GM18499 (cell line): ENCODE measurements at regions not wholly inside any gene's neighbourhood (a gene's known extent, or its start where the extent isn't known, plus 50 kb on each side); places are given as distances from the start of the nearest gene placed in this dataset.

Experiments used
- ATAC-seq: cut with Tn5 transposase; IDR thresholded peaks from one replicate; pipeline ENCODE4 v1.9.1; 2021; ENCODE audit warnings: moderate number of reproducible peaks; ENCODE audit not compliant: insufficient read depth, unreplicated experiment

DNA sequence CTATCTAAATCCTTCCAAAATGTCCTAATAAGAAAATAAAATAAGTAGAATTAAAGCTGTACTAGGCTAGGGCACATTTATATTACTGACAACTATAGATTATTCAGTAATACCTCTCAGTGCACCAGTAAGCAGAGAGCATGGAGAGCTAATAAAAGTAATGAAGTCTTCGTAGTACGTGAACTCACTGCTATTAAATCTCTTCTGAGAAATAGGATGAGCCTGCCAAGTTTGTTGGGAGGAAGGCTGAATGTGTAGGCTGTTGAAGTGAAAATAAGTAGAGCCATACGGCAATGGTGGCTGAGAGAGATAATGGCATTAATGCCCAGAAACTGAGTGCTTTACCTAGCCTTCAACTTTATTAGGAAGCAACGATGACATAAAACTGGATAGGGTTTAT, 73.9 kb upstream of the NR5A2 start:
- ATAC-seq: no peak

DNA sequence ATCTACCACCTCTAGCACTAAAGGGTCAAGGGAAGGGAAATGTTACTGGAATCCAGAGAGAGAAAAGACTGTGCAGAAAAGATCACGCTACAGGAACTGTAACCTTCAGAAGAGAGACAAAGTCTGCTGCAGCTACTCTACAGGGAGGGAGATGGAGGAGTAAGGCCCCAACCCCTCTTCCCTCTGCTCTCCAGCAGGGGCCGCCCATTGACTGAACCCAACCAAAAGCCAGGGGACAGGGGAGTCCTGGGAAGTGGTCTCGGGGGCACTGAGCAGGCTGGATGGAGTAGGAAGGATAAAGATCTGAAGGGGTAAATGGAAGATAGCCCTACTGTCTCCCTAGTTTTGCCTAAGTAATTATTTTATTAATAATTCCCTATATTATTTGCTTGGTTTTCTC, 72.8 kb upstream of the NR5A2 start:
- no peak for ATAC-seq

DNA sequence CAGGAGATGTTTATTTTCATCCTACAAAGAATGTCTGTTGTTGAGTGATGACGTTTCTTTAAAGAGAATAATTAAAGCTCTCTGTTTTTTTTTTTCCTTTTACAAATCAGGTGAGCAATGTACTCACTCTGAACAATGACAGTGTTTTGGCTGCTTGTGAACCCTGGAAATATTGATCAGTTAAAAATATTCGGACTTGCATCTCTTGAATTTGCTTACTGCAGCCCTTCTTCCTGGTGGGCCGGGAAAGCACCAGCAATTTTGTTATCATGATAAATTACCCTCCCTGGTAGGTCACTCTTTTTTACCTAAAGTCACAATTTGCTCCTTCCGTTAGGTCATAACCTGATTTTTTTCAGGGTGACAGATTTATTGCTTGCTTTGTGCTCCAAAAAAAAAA, 72.3 kb upstream of the NR5A2 start:
- ATAC-seq: no peak

DNA sequence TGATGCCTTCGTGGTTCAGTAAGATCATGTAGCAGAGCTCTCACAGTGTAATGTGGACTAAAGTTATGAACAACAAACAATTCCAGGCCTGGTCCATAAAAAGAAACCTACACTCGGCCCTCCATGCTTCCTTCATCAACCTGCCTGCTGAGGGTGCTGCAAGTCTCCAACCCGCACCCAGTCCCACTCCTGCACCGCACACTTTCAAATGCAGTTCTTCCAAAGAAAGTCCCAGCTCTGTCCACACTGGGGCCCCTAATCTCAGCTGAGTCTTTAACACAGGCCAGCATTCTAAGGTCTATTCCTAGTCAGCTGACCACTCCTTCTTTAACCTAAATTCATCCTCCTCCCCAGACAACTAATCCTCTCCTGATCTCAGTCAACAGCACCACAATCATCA, 71.5 kb upstream of the NR5A2 start:
- ATAC-seq: no peak

DNA sequence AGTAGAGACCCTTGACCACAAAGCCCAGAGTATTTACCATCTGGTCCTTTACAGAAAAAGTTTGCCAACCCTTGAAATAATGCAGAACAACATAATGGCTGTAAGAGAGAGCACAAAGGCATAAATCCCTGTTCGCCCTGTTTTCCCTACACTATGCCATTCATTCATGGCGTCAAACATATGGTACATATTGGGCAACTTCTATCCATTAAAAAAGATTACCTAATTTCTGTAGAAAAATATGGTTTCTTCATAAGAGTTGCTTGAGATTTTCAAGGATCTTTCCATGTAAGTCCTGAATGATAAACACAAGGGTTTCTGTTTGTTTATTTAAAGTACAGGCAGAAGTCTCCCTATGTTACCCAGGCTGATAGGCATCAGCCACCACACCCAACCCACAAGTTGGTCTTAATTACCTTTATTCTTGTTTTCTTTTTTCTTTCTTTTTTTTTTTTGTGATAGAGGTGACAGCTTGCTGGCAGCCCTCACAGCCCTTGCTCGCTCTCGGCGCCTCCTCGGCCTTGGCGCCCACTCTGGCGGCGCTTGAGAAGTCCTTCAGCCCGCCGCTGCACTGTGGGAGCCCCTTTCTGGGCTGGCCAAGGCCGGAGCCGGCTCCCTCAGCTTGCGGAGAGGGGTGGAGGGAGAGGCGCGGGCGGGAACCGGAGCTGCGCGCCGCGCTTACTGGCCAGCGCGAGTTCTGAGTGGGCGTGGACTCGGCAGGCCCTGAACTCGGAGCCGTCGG, 68.3 kb upstream of the NR5A2 start:
- no peak for ATAC-seq

DNA sequence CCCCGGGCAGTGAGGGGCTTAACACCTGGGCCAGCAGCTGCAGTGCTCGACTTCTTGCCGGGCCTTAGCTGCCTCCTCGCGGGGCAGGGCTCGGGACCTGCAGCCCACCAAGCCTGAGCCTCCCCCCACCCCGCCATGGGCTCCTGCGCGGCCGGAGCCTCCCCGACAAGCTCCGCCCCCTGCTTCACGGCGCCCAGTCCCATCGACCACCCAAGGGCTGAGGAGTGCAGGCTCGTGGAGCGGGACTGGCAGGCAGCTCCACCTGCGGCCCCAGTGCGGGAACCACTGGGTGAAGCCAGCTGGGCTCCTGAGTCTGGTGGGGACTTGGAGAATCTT, 67.8 kb upstream of the NR5A2 start:
- no peak for ATAC-seq

DNA sequence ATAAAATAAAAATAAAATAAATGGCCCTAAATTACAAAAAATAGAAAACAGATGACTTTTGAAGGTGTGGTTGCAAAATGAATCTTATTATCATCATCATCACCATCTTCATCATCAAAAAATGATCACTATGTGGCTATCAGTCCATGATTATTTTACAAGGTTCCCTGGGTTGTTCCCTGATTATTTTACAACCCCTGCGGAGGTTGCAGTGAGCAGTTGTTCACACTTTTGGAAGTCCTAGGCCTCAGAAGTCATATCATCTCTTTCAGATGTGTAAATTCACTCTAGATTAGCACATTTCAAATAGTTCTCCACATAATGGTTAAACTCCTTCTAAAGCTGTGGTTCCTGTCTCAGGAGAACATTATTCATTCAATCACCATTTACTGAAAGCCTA, 57.4 kb upstream of the NR5A2 start:
- ATAC-seq: no peak

DNA sequence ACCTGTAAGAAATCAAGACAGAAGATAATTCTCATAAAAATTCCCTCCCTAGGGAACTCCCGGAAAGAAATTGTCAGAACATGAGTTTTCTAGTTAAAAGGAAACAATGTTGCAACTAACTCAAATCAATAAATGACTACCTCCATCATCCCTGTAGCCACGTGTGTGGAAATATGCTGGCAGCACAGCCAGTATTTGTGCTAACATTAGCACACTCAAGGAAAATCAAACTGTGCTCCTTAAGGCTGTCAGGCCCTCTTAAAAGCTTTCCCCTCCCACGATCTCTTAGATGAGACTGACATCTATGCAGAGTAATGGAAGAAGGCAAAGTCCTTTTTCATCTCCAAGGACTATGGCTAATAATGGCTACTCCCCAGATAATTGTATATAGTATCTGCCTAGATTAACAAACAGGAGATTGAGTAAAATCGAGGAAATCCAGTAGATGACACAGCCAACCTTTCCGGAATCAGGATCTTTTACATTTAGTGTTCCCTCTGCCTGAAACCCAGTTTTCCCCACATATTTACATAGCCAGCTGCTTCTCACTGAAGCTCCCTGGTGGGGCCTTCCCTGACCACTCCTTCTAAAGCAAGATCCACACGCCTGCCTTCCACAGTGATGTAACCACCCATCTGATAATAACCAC, 50.9 kb upstream of the NR5A2 start:
- ATAC-seq: no peak
